Erythroblast (primary cell): ENCODE measurements at regions not wholly inside any gene's neighbourhood (a gene's known extent, or its start where the extent isn't known, plus 50 kb on each side); places are given as distances from the start of the nearest gene placed in this dataset.
"Not testable (repeated sequence)": the region's sequence is repeated elsewhere in the genome, so short reads cannot be mapped to it uniquely, and the experiment has no call there.

Source experiments
- GATA1 ChIP-seq: IDR thresholded peaks from 2 replicates; pipeline ENCODE4 v1.6.1; 2011; ENCODE audit warnings: low read depth, mild to moderate bottlenecking, control low read depth, low read length, moderate library complexity
- POLR2A ChIP-seq: IDR thresholded peaks from 2 replicates; pipeline ENCODE4 v1.6.1; 2011; ENCODE audit warnings: mild to moderate bottlenecking, low read length

DNA sequence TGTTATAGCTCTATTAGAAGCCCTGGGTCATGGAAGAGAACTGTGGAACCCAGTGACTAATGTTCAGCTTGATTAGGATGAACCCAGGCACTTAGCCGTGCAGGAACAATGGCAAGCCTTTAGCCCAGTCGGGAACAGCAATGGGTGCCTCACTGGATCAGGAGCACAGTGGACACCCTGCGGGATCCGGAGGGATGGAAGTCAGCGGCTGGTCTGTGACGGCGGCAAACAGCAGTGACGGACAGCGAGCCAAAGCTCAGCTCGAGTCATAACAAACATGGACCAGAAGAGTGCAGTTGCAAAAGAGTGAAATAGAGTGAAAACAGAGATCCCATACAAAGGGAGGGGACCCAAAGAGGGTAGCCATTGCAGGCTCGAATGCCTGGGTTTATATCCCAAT lies 187.3 kb upstream of the TGIF2LX start:
- TF ChIP-seq POLR2A, GATA1: not testable (repeated sequence)
